HFF-Myc (cell line): ENCODE measurements at regions not wholly inside any gene's neighbourhood (a gene's known extent, or its start where the extent isn't known, plus 50 kb on each side); places are given as distances from the start of the nearest gene placed in this dataset.

Experiments used
- DNase-seq: peaks from one replicate; pipeline ENCODE4 v3.0.0-alpha.2; 2011; ENCODE audit warnings: low read depth; ENCODE audit errors: extremely low read depth
- H3K4me3 ChIP-seq: replicated peaks from 2 replicates; pipeline ENCODE4 v1.5.1; 2011; ENCODE audit warnings: low read depth, mild to moderate bottlenecking, control low read depth, low read length
- CTCF ChIP-seq: IDR thresholded peaks from 2 replicates; pipeline ENCODE4 v1.5.1; 2012; ENCODE audit warnings: mild to moderate bottlenecking, low read depth, low read length, control low read depth; ENCODE audit errors: missing control alignments

GRCh38 chr1:209463441-209463840 lies 120.1 kb upstream of the CAMK1G start:
- DNase-seq: no peak

GRCh38 chr1:209473025-209473424 lies 110.5 kb upstream of the CAMK1G start:
- TF ChIP-seq CTCF: no peak
- H3K4me3 ChIP-seq: no peak overlapping the region
- no peak for DNase-seq

More at GRCh38 chr1:209463441-209463840, 120.1 kb upstream of the CAMK1G start:
- no peak for TF ChIP-seq CTCF
- H3K4me3 ChIP-seq: no peak overlapping the region

GRCh38 chr1:209480345-209480744 lies 103.2 kb upstream of the CAMK1G start:
- no peak for DNase-seq
- TF ChIP-seq CTCF: no peak
- H3K4me3 ChIP-seq: no peak overlapping the region

GRCh38 chr1:209483691-209484090 lies 99.8 kb upstream of the CAMK1G start:
- H3K4me3 ChIP-seq: no peak overlapping the region
- DNase-seq: no peak
- no peak for TF ChIP-seq CTCF

- no peak overlapping the region for H3K4me3 ChIP-seq
- no peak for DNase-seq
- TF ChIP-seq CTCF: no peak
These were observed 99.1 kb upstream of the CAMK1G start for GRCh38 chr1:209484429-209484828.

GRCh38 chr1:209485167-209485566 lies 98.3 kb upstream of the CAMK1G start:
- no peak for DNase-seq
- H3K4me3 ChIP-seq: no peak overlapping the region
- TF ChIP-seq CTCF: no peak

- no peak overlapping the region for H3K4me3 ChIP-seq
- no peak for TF ChIP-seq CTCF
- DNase-seq: no peak
These were observed 97.8 kb upstream of the CAMK1G start for GRCh38 chr1:209485751-209486150.
